ENCODE measurements at regions not wholly inside any gene's neighbourhood (a gene's known extent, or its start where the extent isn't known, plus 50 kb on each side); places are given as distances from the start of the nearest gene placed in this dataset.

DNA sequence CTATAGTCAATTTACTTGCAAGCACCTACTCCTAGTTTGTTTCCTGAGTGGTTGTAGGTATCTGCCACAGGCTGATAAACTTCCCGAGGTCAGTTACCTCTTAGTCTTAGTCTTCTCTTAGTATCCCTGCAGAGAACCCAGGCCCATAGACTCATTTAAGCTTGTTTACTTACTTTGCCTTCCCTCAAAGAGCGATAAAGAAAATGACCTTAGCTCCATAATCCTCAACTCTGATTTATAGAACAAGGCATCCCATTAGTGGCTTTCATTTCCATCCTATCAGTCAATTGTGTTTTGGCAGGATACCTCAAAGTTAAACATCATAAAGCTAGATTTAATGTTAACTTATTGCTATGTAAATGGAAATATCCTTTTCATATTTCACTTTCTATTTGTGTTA is 119.7 kb downstream of the UCHL5 start:
- TF ChIP-seq, protein P1, sequence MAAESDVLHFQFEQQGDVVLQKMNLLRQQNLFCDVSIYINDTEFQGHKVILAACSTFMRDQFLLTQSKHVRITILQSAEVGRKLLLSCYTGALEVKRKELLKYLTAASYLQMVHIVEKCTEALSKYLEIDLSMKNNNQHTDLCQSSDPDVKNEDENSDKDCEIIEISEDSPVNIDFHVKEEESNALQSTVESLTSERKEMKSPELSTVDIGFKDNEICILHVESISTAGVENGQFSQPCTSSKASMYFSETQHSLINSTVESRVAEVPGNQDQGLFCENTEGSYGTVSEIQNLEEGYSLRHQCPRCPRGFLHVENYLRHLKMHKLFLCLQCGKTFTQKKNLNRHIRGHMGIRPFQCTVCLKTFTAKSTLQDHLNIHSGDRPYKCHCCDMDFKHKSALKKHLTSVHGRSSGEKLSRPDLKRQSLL (tag by site-specific recombination; IDR thresholded peaks at IDR 0.05): peak; percentile 57; the same call in 1 of the 2 replicates
- TF ChIP-seq FEZF1 (tag by site-specific recombination; IDR thresholded peaks at IDR 0.05) (peak; percentile 49; the same call in 1 of the 2 replicates), TRIM28 (IDR thresholded peaks at IDR 0.05; ENCODE audit: borderline replicate concordance, low read length) (peak; percentile 64; the same call in 1 of the 2 replicates), PRDM1 (tag by site-specific recombination; IDR thresholded peaks at IDR 0.05) (0 out of 2 replicates have a peak, but pooled peaks have one; percentile 26), SCRT1 (tag by site-specific recombination; IDR thresholded peaks at IDR 0.05; ENCODE audit: borderline replicate concordance) (no peak), KLF16 (tag by site-specific recombination; IDR thresholded peaks at IDR 0.05) (no peak), TCF7L2 (IDR thresholded peaks at IDR 0.05; ENCODE audit: borderline replicate concordance, low read depth, low read length) (peak; percentile 90; the same call in 1 of the 2 replicates), WT1 (tag by site-specific recombination; IDR thresholded peaks at IDR 0.05) (no peak), ZNF843 (tag by site-specific recombination; IDR thresholded peaks at IDR 0.05) (peak; percentile 63), ZNF274 (IDR thresholded peaks at IDR 0.05; ENCODE audit: low read length) (no peak), ZNF274 (tag by site-specific recombination; IDR thresholded peaks at IDR 0.05; ENCODE audit: borderline replicate concordance) (no peak), ZNF707 (tag by site-specific recombination; IDR thresholded peaks at IDR 0.05) (no peak)
- TF ChIP-seq, protein P2, sequence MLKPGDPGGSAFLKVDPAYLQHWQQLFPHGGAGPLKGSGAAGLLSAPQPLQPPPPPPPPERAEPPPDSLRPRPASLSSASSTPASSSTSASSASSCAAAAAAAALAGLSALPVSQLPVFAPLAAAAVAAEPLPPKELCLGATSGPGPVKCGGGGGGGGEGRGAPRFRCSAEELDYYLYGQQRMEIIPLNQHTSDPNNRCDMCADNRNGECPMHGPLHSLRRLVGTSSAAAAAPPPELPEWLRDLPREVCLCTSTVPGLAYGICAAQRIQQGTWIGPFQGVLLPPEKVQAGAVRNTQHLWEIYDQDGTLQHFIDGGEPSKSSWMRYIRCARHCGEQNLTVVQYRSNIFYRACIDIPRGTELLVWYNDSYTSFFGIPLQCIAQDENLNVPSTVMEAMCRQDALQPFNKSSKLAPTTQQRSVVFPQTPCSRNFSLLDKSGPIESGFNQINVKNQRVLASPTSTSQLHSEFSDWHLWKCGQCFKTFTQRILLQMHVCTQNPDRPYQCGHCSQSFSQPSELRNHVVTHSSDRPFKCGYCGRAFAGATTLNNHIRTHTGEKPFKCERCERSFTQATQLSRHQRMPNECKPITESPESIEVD (tag by site-specific recombination; IDR thresholded peaks at IDR 0.05): peak; percentile 70
- TF ChIP-seq, protein P3, sequence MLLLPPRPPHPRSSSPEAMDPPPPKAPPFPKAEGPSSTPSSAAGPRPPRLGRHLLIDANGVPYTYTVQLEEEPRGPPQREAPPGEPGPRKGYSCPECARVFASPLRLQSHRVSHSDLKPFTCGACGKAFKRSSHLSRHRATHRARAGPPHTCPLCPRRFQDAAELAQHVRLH (tag by site-specific recombination; IDR thresholded peaks at IDR 0.05): peak; percentile 38; the same call in 1 of the 2 replicates
- no peaks in the 10 kb centered on the region for H3K36me3 ChIP-seq (ENCODE audit: control insufficient read depth in 2 of 2, insufficient read depth in 1 of 2, low read length in 2 of 2)
- peaks cover 8% of the 10 kb centered on the region; the same call in 1 of the 2 replicates for H3K4me1 ChIP-seq (ENCODE audit: control insufficient read depth, insufficient read depth, low read length)
- CTCF ChIA-PET: no interaction called here
- no peak overlapping the region for H3K27ac ChIP-seq (ENCODE audit: extremely low read depth, low read depth, low read length)
- POLR2A ChIA-PET: interaction anchor here (0.5 kb wide), 1 partner anchor 52 kb away, joined by 3 read pairs; no protein-coding TSS in a partner anchor
- no peaks in the 10 kb centered on the region for H3K9me3 ChIP-seq (ENCODE audit: control insufficient read depth, insufficient read depth, low read depth, low read length)
- H3K4me3 ChIP-seq (ENCODE audit: low read depth, low read length): no peak overlapping the region

DNA sequence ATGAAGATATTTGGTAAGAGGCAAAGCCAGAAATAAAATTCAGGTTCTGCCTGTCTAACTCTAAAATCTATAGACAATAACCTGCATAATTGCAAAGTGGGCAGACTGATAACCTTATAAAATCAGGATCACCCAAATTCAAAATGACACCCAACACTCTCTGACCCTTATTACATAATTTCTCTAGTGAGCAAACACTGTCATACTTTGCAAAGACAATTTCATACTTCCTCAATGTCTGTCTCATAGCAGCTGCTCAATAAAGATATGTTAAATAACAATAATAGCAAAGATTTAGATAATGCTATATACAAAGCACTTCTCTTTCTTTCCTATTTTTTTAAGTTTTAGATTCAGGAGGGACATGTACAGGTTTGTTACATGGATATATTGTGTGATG is 118.5 kb downstream of the UCHL5 start:
- Histone ChIP-seq H3K27ac (ENCODE audit: extremely low read depth, low read depth, low read length) (no peak overlapping the region), H3K36me3 (ENCODE audit: control insufficient read depth in 2 of 2, insufficient read depth in 1 of 2, low read length in 2 of 2) (no peaks in the 10 kb centered on the region), H3K4me1 (ENCODE audit: control insufficient read depth, insufficient read depth, low read length) (peaks cover 8% of the 10 kb centered on the region; the same call in 1 of the 2 replicates), H3K9me3 (ENCODE audit: control insufficient read depth, insufficient read depth, low read depth, low read length) (no peaks in the 10 kb centered on the region), H3K4me3 (ENCODE audit: low read depth, low read length) (no peak overlapping the region)
- ChIA-PET POLR2A (no interaction called here), CTCF (interaction anchor here (1.0 kb wide), 1 partner anchor 24 kb away, joined by 3 read pairs; no protein-coding TSS in a partner anchor)
- peak; percentile 8; the same call in 1 of the 2 replicates for TF ChIP-seq ZNF664 (tag by site-specific recombination; IDR thresholded peaks at IDR 0.05)
- TF ChIP-seq ZNF658 (tag by site-specific recombination; IDR thresholded peaks at IDR 0.05): no peak

DNA sequence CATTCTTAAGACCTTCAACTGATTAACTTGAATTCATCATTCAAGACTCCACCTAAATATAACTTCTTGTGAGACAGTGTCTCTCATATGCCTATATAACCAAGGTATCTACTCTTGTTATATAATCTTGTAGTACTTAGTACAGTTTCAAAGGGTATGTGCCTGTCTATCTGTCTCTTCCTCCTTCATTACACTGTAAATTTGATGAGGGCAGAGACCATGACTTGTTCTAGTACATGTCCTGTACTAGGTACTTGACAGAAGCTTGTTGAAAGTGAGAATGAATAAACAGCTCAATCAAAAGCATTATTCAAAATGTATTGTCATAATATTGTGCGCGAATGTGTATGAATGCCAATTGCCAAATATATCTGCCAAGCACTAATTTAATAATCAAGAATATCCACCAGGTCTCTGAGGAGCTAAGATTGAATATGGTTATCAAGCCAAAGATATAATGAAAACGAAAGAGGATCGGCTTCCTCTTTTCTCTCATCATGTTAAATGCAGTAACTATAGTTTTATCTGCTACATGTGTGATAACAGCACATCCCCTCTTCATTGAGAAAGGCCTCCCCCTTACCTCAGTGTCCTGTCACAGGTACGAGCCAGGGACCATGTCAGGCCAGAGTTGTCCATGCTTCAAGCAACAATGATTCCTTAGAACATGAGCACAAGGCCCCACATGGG is 117.3 kb downstream of the UCHL5 start:
- no peak overlapping the region for H3K27ac ChIP-seq (ENCODE audit: extremely low read depth, low read depth, low read length)
- ChIA-PET POLR2A (no interaction called here), CTCF (interaction anchor here (0.6 to 1.0 kb wide), 2 partner anchors 43 to 1502 kb away, joined by 3 to 4 read pairs; no protein-coding TSS in a partner anchor)
- TF ChIP-seq ZBTB48 (tag by site-specific recombination; IDR thresholded peaks at IDR 0.05) (no peak), ZNF10 (tag by site-specific recombination; IDR thresholded peaks at IDR 0.05) (peak; percentile 76; the same call in 1 of the 2 replicates)
- no peaks in the 10 kb centered on the region for H3K9me3 ChIP-seq (ENCODE audit: control insufficient read depth, insufficient read depth, low read depth, low read length)
- H3K4me3 ChIP-seq (ENCODE audit: low read depth, low read length): no peak overlapping the region
- H3K4me1 ChIP-seq (ENCODE audit: control insufficient read depth, insufficient read depth, low read length): peaks cover 8% of the 10 kb centered on the region; the same call in 1 of the 2 replicates
- H3K36me3 ChIP-seq (ENCODE audit: control insufficient read depth in 2 of 2, insufficient read depth in 1 of 2, low read length in 2 of 2): no peaks in the 10 kb centered on the region

Measured in HEK293 (cell line).